ENCODE measurements at regions not wholly inside any gene's neighbourhood (a gene's known extent, or its start where the extent isn't known, plus 50 kb on each side); places are given as distances from the start of the nearest gene placed in this dataset.

DNA sequence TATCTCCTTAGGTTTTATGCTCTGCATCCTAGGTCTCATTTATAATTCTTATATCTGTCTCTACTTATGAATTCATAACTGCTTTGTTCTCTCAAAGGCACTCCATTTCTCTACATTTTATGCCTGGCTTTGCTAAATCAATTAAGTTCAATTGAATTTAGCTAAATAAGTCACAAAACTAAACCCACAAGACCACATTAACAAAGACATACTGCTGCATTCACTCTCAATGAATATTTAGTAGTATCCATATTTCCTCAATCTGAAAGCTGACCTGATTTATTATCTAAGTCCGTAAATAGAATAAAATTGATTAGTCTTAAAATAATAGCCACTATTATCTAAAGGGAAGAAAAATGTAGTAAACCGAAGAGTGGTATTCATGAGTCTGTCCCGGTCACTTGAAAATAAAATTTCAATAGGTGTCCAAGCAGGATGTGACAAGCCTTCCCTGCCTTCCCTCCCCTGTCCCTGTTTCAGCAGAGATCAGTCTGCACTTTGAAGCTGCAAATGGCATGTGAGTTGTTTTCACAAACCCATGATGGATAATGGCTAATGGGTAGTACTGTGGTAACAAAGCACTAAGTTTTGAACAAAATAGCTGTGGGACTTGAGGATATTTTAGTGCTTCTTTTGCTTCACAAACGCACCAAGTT lies 295.0 kb upstream of the NCAM2 start:
- TF ChIP-seq, protein P1, sequence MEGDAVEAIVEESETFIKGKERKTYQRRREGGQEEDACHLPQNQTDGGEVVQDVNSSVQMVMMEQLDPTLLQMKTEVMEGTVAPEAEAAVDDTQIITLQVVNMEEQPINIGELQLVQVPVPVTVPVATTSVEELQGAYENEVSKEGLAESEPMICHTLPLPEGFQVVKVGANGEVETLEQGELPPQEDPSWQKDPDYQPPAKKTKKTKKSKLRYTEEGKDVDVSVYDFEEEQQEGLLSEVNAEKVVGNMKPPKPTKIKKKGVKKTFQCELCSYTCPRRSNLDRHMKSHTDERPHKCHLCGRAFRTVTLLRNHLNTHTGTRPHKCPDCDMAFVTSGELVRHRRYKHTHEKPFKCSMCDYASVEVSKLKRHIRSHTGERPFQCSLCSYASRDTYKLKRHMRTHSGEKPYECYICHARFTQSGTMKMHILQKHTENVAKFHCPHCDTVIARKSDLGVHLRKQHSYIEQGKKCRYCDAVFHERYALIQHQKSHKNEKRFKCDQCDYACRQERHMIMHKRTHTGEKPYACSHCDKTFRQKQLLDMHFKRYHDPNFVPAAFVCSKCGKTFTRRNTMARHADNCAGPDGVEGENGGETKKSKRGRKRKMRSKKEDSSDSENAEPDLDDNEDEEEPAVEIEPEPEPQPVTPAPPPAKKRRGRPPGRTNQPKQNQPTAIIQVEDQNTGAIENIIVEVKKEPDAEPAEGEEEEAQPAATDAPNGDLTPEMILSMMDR (conservative IDR thresholded peaks at IDR 0.05), result no peak
- H3K27ac ChIP-seq, result no peak overlapping the region

DNA sequence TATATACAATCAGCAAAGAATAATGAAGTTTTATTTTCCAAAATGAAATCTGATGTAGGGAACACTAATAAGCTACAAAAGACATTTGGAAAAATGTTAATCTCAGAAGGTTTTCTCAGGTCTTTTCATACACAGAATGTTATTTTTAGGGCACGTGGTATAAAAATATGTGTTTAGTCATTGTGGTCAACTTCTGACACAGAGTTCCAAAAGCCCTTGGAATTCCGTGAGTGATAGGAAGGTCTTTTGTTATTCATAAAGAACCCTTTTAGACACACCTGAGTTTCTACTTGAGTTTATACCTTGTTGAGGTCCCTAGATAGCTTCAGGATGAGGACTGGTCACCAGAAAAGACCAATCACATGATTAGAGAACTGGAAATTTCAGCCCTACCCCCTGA lies 277.6 kb upstream of the NCAM2 start:
- TF ChIP-seq, protein P1 (conservative IDR thresholded peaks at IDR 0.05), result no peak

DNA sequence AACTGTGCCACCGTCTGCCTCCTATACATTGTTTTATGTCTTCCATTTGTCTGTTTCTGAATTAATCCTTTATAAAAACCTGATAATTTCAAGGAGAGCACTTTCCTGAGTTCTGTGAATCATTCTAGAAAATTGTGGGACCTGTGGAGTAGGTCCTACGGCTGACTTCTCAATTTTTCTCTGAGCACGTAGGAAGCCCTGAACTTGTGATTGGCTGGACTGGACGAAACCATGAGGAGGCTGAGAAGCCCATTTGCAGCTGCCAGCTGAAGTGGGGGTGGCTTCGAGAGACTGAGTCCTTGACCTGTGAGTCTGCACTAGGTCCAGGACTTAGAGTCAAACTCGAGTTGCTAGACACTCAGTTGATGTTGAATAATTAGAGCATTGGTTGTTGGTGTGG lies 277.1 kb upstream of the NCAM2 start:
- TF ChIP-seq, protein P1 (conservative IDR thresholded peaks at IDR 0.05), result no peak
- no peak overlapping the region for H3K27ac ChIP-seq

More for the DNA sequence above, 277.6 kb upstream of the NCAM2 start:
- no peak overlapping the region for H3K27ac ChIP-seq

DNA sequence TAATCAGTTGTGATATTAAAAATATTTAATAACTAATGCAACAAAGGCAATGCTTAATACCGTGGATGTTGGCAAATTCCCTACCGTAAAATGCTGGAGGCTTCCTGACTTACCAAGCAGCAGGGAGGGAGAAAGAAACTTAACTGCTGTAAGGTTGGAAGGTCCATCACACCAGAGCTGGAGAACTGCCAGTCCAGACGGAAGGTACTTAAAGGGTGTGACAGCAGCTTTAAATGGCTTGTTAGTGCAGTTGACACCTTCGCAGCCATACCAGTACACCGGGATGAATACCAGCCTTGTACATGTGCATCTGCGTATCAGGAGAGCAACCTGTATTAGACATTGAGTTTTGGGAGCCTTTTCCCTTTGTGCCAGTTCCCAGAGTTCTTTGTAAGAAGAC lies 269.5 kb upstream of the NCAM2 start:
- no peak overlapping the region for H3K27ac ChIP-seq
- TF ChIP-seq, protein P1 (conservative IDR thresholded peaks at IDR 0.05), result no peak

DNA sequence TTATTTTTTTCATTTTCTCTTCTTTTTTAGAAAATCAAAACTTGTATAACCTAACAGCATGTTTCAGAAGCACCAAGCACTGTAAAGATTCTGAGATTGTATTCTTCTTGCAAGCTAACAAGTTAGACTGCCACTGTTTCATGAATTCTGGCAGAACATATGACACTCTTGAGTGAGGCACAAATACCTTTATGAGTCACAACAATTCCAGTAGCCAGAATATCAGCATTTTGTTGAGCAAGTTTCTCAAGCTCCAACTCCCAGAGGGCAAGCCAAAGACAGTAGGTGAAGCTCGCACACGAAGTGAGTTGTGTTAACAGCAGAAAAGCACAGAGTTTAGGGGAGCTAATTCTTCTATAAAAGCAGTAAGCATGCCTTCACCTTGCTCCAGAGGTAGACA lies 268.8 kb upstream of the NCAM2 start:
- no peak overlapping the region for H3K27ac ChIP-seq

DNA sequence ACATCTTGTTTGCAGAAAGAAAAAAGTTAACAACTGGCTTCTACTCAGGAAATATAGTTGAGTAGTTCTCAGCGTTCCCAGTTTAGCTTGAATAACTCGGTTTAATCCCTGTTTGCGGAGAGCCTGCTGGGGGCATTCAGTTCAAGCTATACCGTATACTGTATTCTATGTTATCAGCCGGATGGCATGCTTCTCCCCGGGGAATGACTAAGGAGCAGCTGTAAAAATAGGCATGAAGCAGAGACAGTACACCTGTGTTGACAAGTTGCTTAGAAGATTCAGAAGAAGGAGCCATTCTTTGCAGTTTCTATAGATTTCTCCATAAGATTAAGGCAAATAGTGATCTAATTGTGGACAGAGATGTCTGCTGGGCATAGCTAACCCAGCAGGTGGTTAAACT lies 267.8 kb upstream of the NCAM2 start:
- TF ChIP-seq, protein P1 (conservative IDR thresholded peaks at IDR 0.05), result no peak
- H3K27ac ChIP-seq, result no peak overlapping the region

More for the DNA sequence above, 268.8 kb upstream of the NCAM2 start:
- TF ChIP-seq, protein P1 (conservative IDR thresholded peaks at IDR 0.05), result no peak

DNA sequence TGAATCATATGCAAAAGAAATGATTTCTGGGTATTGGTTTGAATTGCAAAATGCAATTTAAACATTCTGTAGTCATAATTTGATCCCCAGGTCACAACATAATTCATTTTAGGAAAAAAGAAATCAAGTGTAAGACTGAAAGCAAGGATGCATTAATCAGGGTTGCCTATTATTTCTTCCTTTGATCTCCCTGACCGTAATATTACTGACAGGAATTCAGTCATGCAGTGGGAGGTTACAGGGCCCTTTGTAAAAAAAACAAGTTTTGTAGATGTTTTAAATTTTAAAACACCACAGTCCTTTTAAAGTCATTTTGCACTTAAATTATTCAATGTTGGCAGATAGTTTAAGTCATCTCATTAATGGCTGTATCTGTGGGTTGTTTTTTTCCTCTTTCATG lies 263.0 kb upstream of the NCAM2 start:
- TF ChIP-seq, protein P1 (conservative IDR thresholded peaks at IDR 0.05), result no peak
- no peak overlapping the region for H3K27ac ChIP-seq

Measured in VCaP (cell line).